Sigmoid colon (tissue), 4 donors: ENCODE measurements at regions not wholly inside any gene's neighbourhood (a gene's known extent, or its start where the extent isn't known, plus 50 kb on each side); places are given as distances from the start of the nearest gene placed in this dataset.

Experiments
- CTCF ChIP-seq, 4 experiments: fragments of 450-650 bp in 3 of 4; fragments of 200-600 bp in 1 of 4; IDR thresholded peaks; one replicate each; pipeline ENCODE4 v1.5.1; 2016 to 2019; ENCODE audit warnings: antibody characterized with exemption in 4 of 4, mild to moderate bottlenecking in 3 of 4, moderate library complexity in 2 of 4
- EP300 ChIP-seq, 4 donors: sonication (generic); formaldehyde crosslinking; IDR thresholded peaks; one replicate each; pipeline ENCODE4 v1.6.1; 2017; ENCODE audit warnings: antibody characterized with exemption in 4 of 4
- POLR2A ChIP-seq, 2 donors: fragments of 450-650 bp; IDR thresholded peaks; one replicate each; pipeline ENCODE4 v1.6.1; 2016; ENCODE audit warnings: antibody characterized with exemption in 2 of 2, mild to moderate bottlenecking in 2 of 2, moderate library complexity in 2 of 2

DNA sequence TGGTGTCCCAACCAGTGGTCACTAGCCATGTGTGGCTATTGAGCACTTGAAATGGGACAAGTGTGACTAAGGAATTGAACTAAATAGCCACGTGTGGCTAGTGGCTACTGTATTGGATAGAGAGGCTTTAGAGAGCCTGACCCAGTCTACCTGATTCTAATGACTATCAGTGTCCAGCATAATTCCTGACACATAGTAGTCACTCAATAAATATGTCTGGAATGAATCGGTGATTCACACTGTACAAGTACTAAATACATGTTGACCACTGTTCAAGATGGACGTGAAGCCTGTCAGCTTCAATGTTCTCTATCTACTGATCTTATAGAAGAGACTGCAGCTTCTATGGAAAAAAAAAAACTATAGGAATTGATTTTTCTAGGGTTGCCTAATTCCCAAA is 57.7 kb upstream of the MAST4 start:
- TF ChIP-seq CTCF (IDR thresholded peaks at IDR 0.05) (no peak), POLR2A (IDR thresholded peaks at IDR 0.05) (no peak), EP300 (IDR thresholded peaks at IDR 0.05) (no peak)
